ENCODE measurements at regions not wholly inside any gene's neighbourhood (a gene's known extent, or its start where the extent isn't known, plus 50 kb on each side); places are given as distances from the start of the nearest gene placed in this dataset.

- Histone ChIP-seq H3K9me3 (replicated peaks; ENCODE audit: control insufficient read depth, insufficient read depth, low read length) (no peaks in the 10 kb centered on the region), H3K4me1 (ENCODE audit: control insufficient read depth, extremely low read depth, insufficient read depth, low read length) (no peaks in the 10 kb centered on the region), H3K27me3 (ENCODE audit: control insufficient read depth in 2 of 2, insufficient read depth in 2 of 2, low read length in 2 of 2) (no peaks in the 10 kb centered on the region), H3K9me1 (replicated peaks; ENCODE audit: control insufficient read depth, extremely low read depth, insufficient read depth, low read length) (no peaks in the 10 kb centered on the region), H3K4me3 (replicated peaks in 1 of 3; ENCODE audit: insufficient read depth in 1 of 3, low read depth in 1 of 3, low read length in 3 of 3) (no peak overlapping the region), H3K9ac (replicated peaks; ENCODE audit: extremely low read depth, insufficient read depth, low read length) (no peak overlapping the region), H2AFZ (ENCODE audit: low read depth, low read length) (no peak overlapping the region), H3K27ac (ENCODE audit: insufficient read depth, low read depth, low read length) (no peak overlapping the region), H3K4me2 (ENCODE audit: insufficient read depth, low read length) (no peak overlapping the region), H3K79me2 (ENCODE audit: control insufficient read depth, insufficient read depth, low read length) (no peaks in the 10 kb centered on the region), H3K36me3 (ENCODE audit: control insufficient read depth in 2 of 2, extremely low read depth in 1 of 2, insufficient read depth in 2 of 2, low read length in 2 of 2) (no peaks in the 10 kb centered on the region), H4K20me1 (replicated peaks; ENCODE audit: control insufficient read depth, extremely low read depth, insufficient read depth, low read length) (no peaks in the 10 kb centered on the region)
- intact Hi-C loops (cut with micrococcal nuclease) = no loop called here
- dilution Hi-C loops (cut with MboI; ENCODE audit: extremely low pct_ligation_motif_present, low sequenced_read_pairs) = no loop called here
- no peak for FAIRE-seq
- DNase-seq (ENCODE audit: low read depth, low spot score) = no peak
- POLR2A ChIA-PET = no interaction called here
- no TSS peak for BruUV-seq (replicated peaks)
- CTCF ChIA-PET = no interaction called here
- TF ChIP-seq GATA2 (IDR thresholded peaks at IDR 0.05; ENCODE audit: insufficient read depth, insufficient read length, low read depth, low read length) (no peak), MAX (IDR thresholded peaks at IDR 0.05; ENCODE audit: insufficient read depth, insufficient read length) (no peak), MYC (IDR thresholded peaks at IDR 0.05; ENCODE audit: low read depth, low read length) (no peak), JUN (IDR thresholded peaks at IDR 0.05; ENCODE audit: borderline replicate concordance, insufficient read depth, insufficient read length, low read depth) (no peak), POLR2AphosphoS5 (IDR thresholded peaks at IDR 0.05; ENCODE audit: insufficient read depth, low read depth, low read length) (no peak), POLR2A (IDR thresholded peaks at IDR 0.05; ENCODE audit: low read depth, low read length) (no peak), EZH2 (IDR thresholded peaks at IDR 0.05; ENCODE audit: borderline replicate concordance, low read depth, low read length, severe bottlenecking) (no peak), FOS (IDR thresholded peaks at IDR 0.05; ENCODE audit: borderline replicate concordance, insufficient read depth, low read length) (no peak)
Observed at GRCh38 chr12:19074700-19075099, 54.8 kb upstream of the PLEKHA5 start.

- dilution Hi-C loops (cut with MboI; ENCODE audit: extremely low pct_ligation_motif_present, low sequenced_read_pairs) = no loop called here
- Histone ChIP-seq H2AFZ (ENCODE audit: low read depth, low read length) (no peak overlapping the region), H3K9me1 (replicated peaks; ENCODE audit: control insufficient read depth, extremely low read depth, insufficient read depth, low read length) (no peaks in the 10 kb centered on the region), H4K20me1 (replicated peaks; ENCODE audit: control insufficient read depth, extremely low read depth, insufficient read depth, low read length) (no peaks in the 10 kb centered on the region), H3K79me2 (ENCODE audit: control insufficient read depth, insufficient read depth, low read length) (no peaks in the 10 kb centered on the region), H3K4me2 (ENCODE audit: insufficient read depth, low read length) (no peak overlapping the region), H3K36me3 (ENCODE audit: control insufficient read depth in 2 of 2, extremely low read depth in 1 of 2, insufficient read depth in 2 of 2, low read length in 2 of 2) (no peaks in the 10 kb centered on the region), H3K9ac (replicated peaks; ENCODE audit: extremely low read depth, insufficient read depth, low read length) (no peak overlapping the region), H3K4me3 (replicated peaks in 1 of 3; ENCODE audit: insufficient read depth in 1 of 3, low read depth in 1 of 3, low read length in 3 of 3) (no peak overlapping the region), H3K4me1 (ENCODE audit: control insufficient read depth, extremely low read depth, insufficient read depth, low read length) (no peaks in the 10 kb centered on the region), H3K9me3 (replicated peaks; ENCODE audit: control insufficient read depth, insufficient read depth, low read length) (no peaks in the 10 kb centered on the region), H3K27me3 (ENCODE audit: control insufficient read depth in 2 of 2, insufficient read depth in 2 of 2, low read length in 2 of 2) (no peaks in the 10 kb centered on the region), H3K27ac (ENCODE audit: insufficient read depth, low read depth, low read length) (no peak overlapping the region)
- ChIA-PET CTCF (no interaction called here), POLR2A (no interaction called here)
- intact Hi-C loops (cut with micrococcal nuclease) = no loop called here
- TF ChIP-seq POLR2AphosphoS5 (IDR thresholded peaks at IDR 0.05; ENCODE audit: insufficient read depth, low read depth, low read length) = no peak
- TF ChIP-seq FOS (IDR thresholded peaks at IDR 0.05; ENCODE audit: borderline replicate concordance, insufficient read depth, low read length) = no peak
- no peak for TF ChIP-seq EZH2 (IDR thresholded peaks at IDR 0.05; ENCODE audit: borderline replicate concordance, low read depth, low read length, severe bottlenecking)
- no peak for TF ChIP-seq MYC (IDR thresholded peaks at IDR 0.05; ENCODE audit: low read depth, low read length)
- TF ChIP-seq MAX (IDR thresholded peaks at IDR 0.05; ENCODE audit: insufficient read depth, insufficient read length) = no peak
- TF ChIP-seq POLR2A (IDR thresholded peaks at IDR 0.05; ENCODE audit: low read depth, low read length) = no peak
- TF ChIP-seq CTCF (IDR thresholded peaks at IDR 0.05; ENCODE audit: extremely low read depth in 1 of 2, insufficient read depth in 1 of 2, low read depth in 1 of 2, low read length in 2 of 2) = no peak
- no peak for TF ChIP-seq GATA2 (IDR thresholded peaks at IDR 0.05; ENCODE audit: insufficient read depth, insufficient read length, low read depth, low read length)
- no peak for TF ChIP-seq JUN (IDR thresholded peaks at IDR 0.05; ENCODE audit: borderline replicate concordance, insufficient read depth, insufficient read length, low read depth)
- FAIRE-seq (no peak), DNase-seq (ENCODE audit: low read depth, low spot score) (no peak)
- BruUV-seq (replicated peaks) = no TSS peak
Observed at GRCh38 chr12:19075711-19076340, 53.7 kb upstream of the PLEKHA5 start.
